ENCODE measurements at regions not wholly inside any gene's neighbourhood (a gene's known extent, or its start where the extent isn't known, plus 50 kb on each side); places are given as distances from the start of the nearest gene placed in this dataset.

- Histone ChIP-seq H3K36me3 (ENCODE audit: low read depth) (no peaks in the 10 kb centered on the region), H3K4me3 (no peak overlapping the region), H3K4me1 (ENCODE audit: low read depth) (no peaks in the 10 kb centered on the region), H3K9me3 (no peaks in the 10 kb centered on the region)
- intact Hi-C loops (cut with DNase I, micrococcal nuclease) = no loop called here
- ATAC-seq = no peak
- no peak for DNase-seq
- TF ChIP-seq CTCF (IDR thresholded peaks at IDR 0.05) = no peak
These were observed 170.2 kb downstream of the BUD13 start for GRCh38 chr11:116602637-116602942.

- Histone ChIP-seq H3K4me1 (ENCODE audit: low read depth) (no peaks in the 10 kb centered on the region), H3K36me3 (ENCODE audit: low read depth) (no peaks in the 10 kb centered on the region), H3K4me3 (no peak overlapping the region), H3K9me3 (no peaks in the 10 kb centered on the region)
- no peak for TF ChIP-seq CTCF (IDR thresholded peaks at IDR 0.05)
- ATAC-seq = no peak
- intact Hi-C loops (cut with DNase I, micrococcal nuclease) = no loop called here
- no peak for DNase-seq
These were observed 170.8 kb downstream of the BUD13 start for GRCh38 chr11:116601814-116602636.

GRCh38 chr11:116600930-116601329 lies 171.9 kb downstream of the BUD13 start:
- H3K4me1 ChIP-seq (ENCODE audit: low read depth) = no peaks in the 10 kb centered on the region
- ATAC-seq (no peak), DNase-seq (no peak)
- H3K9me3 ChIP-seq = no peaks in the 10 kb centered on the region
- no peak for TF ChIP-seq CTCF (IDR thresholded peaks at IDR 0.05)
- intact Hi-C loops (cut with DNase I, micrococcal nuclease) = no loop called here
- no peak overlapping the region for H3K4me3 ChIP-seq
- H3K36me3 ChIP-seq (ENCODE audit: low read depth) = no peaks in the 10 kb centered on the region

- H3K36me3 ChIP-seq (ENCODE audit: low read depth) = no peaks in the 10 kb centered on the region
- no peak for DNase-seq
- intact Hi-C loops (cut with DNase I, micrococcal nuclease) = no loop called here
- H3K4me1 ChIP-seq (ENCODE audit: low read depth) = no peaks in the 10 kb centered on the region
- no peak for TF ChIP-seq CTCF (IDR thresholded peaks at IDR 0.05)
- H3K9me3 ChIP-seq = no peaks in the 10 kb centered on the region
- no peak overlapping the region for H3K4me3 ChIP-seq
- ATAC-seq = no peak
These were observed 174.2 kb downstream of the BUD13 start for GRCh38 chr11:116598556-116598955.

GRCh38 chr11:116598036-116598435 lies 174.8 kb downstream of the BUD13 start:
- H3K36me3 ChIP-seq (ENCODE audit: low read depth) = no peaks in the 10 kb centered on the region
- intact Hi-C loops (cut with DNase I, micrococcal nuclease) = no loop called here
- H3K9me3 ChIP-seq = no peaks in the 10 kb centered on the region
- TF ChIP-seq CTCF (IDR thresholded peaks at IDR 0.05) = no peak
- ATAC-seq = no peak
- H3K4me1 ChIP-seq (ENCODE audit: low read depth) = no peaks in the 10 kb centered on the region
- H3K4me3 ChIP-seq = no peak overlapping the region
- no peak for DNase-seq
